GM12892 (cell line): ENCODE measurements at regions not wholly inside any gene's neighbourhood (a gene's known extent, or its start where the extent isn't known, plus 50 kb on each side); places are given as distances from the start of the nearest gene placed in this dataset.

ENCODE experiments used
- POLR2A ChIP-seq: IDR thresholded peaks from 2 replicates; pipeline ENCODE4 v1.6.1; 2011; ENCODE audit warnings: low read depth, low read length, control low read depth
- POLR2AphosphoS5 ChIP-seq: IDR thresholded peaks from 2 replicates; pipeline ENCODE4 v1.6.1; 2011; ENCODE audit warnings: low read depth, low read length, control low read depth

GRCh38 chr7:53690411-53690810, 655.0 kb downstream of the POM121L12 start:
- TF ChIP-seq POLR2A: no peak
- TF ChIP-seq POLR2AphosphoS5: no peak
